HAP-1 (cell line): ENCODE measurements at regions not wholly inside any gene's neighbourhood (a gene's known extent, or its start where the extent isn't known, plus 50 kb on each side); places are given as distances from the start of the nearest gene placed in this dataset.

ENCODE experiments used
- DNase-seq, 2 experiments: peaks; one replicate each; pipeline ENCODE4 v3.0.0-alpha.2; 2016 to 2020; ENCODE audit warnings: low spot score in 2 of 2
- H3K27me3 ChIP-seq: fragments of 250-450 bp; sonication (Bioruptor Pico); 2 replicates; pipeline ENCODE4 v1.5.1; 2020; ENCODE audit warnings: low read depth, mild to moderate bottlenecking, moderate library complexity
- H3K36me3 ChIP-seq: fragments of 250-450 bp; sonication (Bioruptor Pico); replicated peaks from 2 replicates; pipeline ENCODE4 v1.5.1; 2020; ENCODE audit warnings: mild to moderate bottlenecking
- H3K4me1 ChIP-seq: fragments of 250-450 bp; sonication (Bioruptor Pico); 2 replicates; pipeline ENCODE4 v1.5.1; 2020; ENCODE audit warnings: mild to moderate bottlenecking
- H3K4me3 ChIP-seq: fragments of 250-450 bp; sonication (Bioruptor Pico); 2 replicates; pipeline ENCODE4 v1.5.1; 2020; ENCODE audit warnings: mild to moderate bottlenecking, moderate library complexity
- H3K9me3 ChIP-seq: fragments of 250-450 bp; sonication (Bioruptor Pico); 2 replicates; pipeline ENCODE4 v1.5.1; 2020; ENCODE audit warnings: mild to moderate bottlenecking, moderate library complexity
- in situ Hi-C: fragments of 300-500 bp; cut with MboI; formaldehyde crosslinking; loops from 3 replicates; pipeline ENCODE4 v1.14.3; 2020; ENCODE audit warnings: low sequenced_read_pairs, inconsistent platforms, mixed read lengths

GRCh38 chr1:90198616-90199332 is 203.9 kb downstream of the ZNF326 start:
- in situ Hi-C loops: no loop called here
- no peaks in the 10 kb centered on the region for H3K4me1 ChIP-seq

GRCh38 chr1:90193116-90193515 is 198.2 kb downstream of the ZNF326 start:
- Histone ChIP-seq H3K4me3 (no peak overlapping the region), H3K27me3 (no peaks in the 10 kb centered on the region; the same call in 1 of the 2 replicates), H3K9me3 (no peaks in the 10 kb centered on the region), H3K4me1 (no peaks in the 10 kb centered on the region), H3K36me3 (no peaks in the 10 kb centered on the region)
- in situ Hi-C loops: no loop called here
- DNase-seq: no peak

More at GRCh38 chr1:90198616-90199332, 203.9 kb downstream of the ZNF326 start:
- Histone ChIP-seq H3K9me3 (no peaks in the 10 kb centered on the region), H3K4me3 (no peak overlapping the region), H3K36me3 (no peaks in the 10 kb centered on the region), H3K27me3 (no peaks in the 10 kb centered on the region; the same call in 1 of the 2 replicates)
- no peak for DNase-seq

- Histone ChIP-seq H3K9me3 (no peaks in the 10 kb centered on the region), H3K36me3 (no peaks in the 10 kb centered on the region), H3K4me1 (no peaks in the 10 kb centered on the region), H3K27me3 (peaks cover 3% of the 10 kb centered on the region), H3K4me3 (no peak overlapping the region)
- in situ Hi-C loops: no loop called here
- no peak for DNase-seq
Observed at GRCh38 chr1:90192408-90192807, 197.5 kb downstream of the ZNF326 start.

GRCh38 chr1:90190523-90190922 is 195.6 kb downstream of the ZNF326 start:
- H3K36me3 ChIP-seq: no peaks in the 10 kb centered on the region
- in situ Hi-C loops: no loop called here
- H3K4me3 ChIP-seq: no peak overlapping the region
- no peaks in the 10 kb centered on the region for H3K9me3 ChIP-seq
- DNase-seq: no peak
- H3K4me1 ChIP-seq: no peaks in the 10 kb centered on the region
- H3K27me3 ChIP-seq: peaks cover 6% of the 10 kb centered on the region

- Histone ChIP-seq H3K36me3 (no peaks in the 10 kb centered on the region), H3K27me3 (peaks cover 6% of the 10 kb centered on the region), H3K4me3 (no peak overlapping the region), H3K9me3 (no peaks in the 10 kb centered on the region), H3K4me1 (no peaks in the 10 kb centered on the region)
- DNase-seq: no peak
- in situ Hi-C loops: no loop called here
Observed at GRCh38 chr1:90189889-90190288, 195.0 kb downstream of the ZNF326 start.

GRCh38 chr1:90187323-90187585 is 192.3 kb downstream of the ZNF326 start:
- Histone ChIP-seq H3K4me3 (no peak overlapping the region), H3K27me3 (peaks cover 12% of the 10 kb centered on the region), H3K36me3 (no peaks in the 10 kb centered on the region), H3K9me3 (no peaks in the 10 kb centered on the region), H3K4me1 (no peaks in the 10 kb centered on the region)
- in situ Hi-C loops: no loop called here
- DNase-seq: no peak

- in situ Hi-C loops: no loop called here
- no peak for DNase-seq
- no peaks in the 10 kb centered on the region for H3K36me3 ChIP-seq
- H3K4me1 ChIP-seq: no peaks in the 10 kb centered on the region
- no peak overlapping the region for H3K4me3 ChIP-seq
- peaks cover 13% of the 10 kb centered on the region for H3K27me3 ChIP-seq
- H3K9me3 ChIP-seq: no peaks in the 10 kb centered on the region
Observed at GRCh38 chr1:90186506-90187322, 191.8 kb downstream of the ZNF326 start.

- Histone ChIP-seq H3K4me3 (no peak overlapping the region), H3K4me1 (no peaks in the 10 kb centered on the region), H3K27me3 (peaks cover 5% of the 10 kb centered on the region), H3K9me3 (no peaks in the 10 kb centered on the region), H3K36me3 (no peaks in the 10 kb centered on the region)
- in situ Hi-C loops: no loop called here
- no peak for DNase-seq
Observed at GRCh38 chr1:90176530-90176929, 181.6 kb downstream of the ZNF326 start.

GRCh38 chr1:90175490-90176167 is 180.7 kb downstream of the ZNF326 start:
- Histone ChIP-seq H3K4me1 (no peaks in the 10 kb centered on the region), H3K9me3 (no peaks in the 10 kb centered on the region), H3K36me3 (no peaks in the 10 kb centered on the region), H3K27me3 (peaks cover 4% of the 10 kb centered on the region; the same call in 1 of the 2 replicates), H3K4me3 (no peak overlapping the region)
- in situ Hi-C loops: no loop called here
- no peak for DNase-seq

GRCh38 chr1:90174246-90174645 is 179.3 kb downstream of the ZNF326 start:
- no peaks in the 10 kb centered on the region for H3K4me1 ChIP-seq
- DNase-seq: no peak
- no peaks in the 10 kb centered on the region for H3K36me3 ChIP-seq
- H3K9me3 ChIP-seq: no peaks in the 10 kb centered on the region
- in situ Hi-C loops: no loop called here
- H3K4me3 ChIP-seq: no peak overlapping the region
- peaks cover 4% of the 10 kb centered on the region; the same call in 1 of the 2 replicates for H3K27me3 ChIP-seq

GRCh38 chr1:90162216-90162615 is 167.3 kb downstream of the ZNF326 start:
- Histone ChIP-seq H3K4me1 (no peaks in the 10 kb centered on the region), H3K27me3 (peaks cover 23% of the 10 kb centered on the region), H3K4me3 (no peak overlapping the region), H3K36me3 (no peaks in the 10 kb centered on the region), H3K9me3 (no peaks in the 10 kb centered on the region)
- in situ Hi-C loops: no loop called here
- DNase-seq: no peak

- DNase-seq: no peak
- H3K36me3 ChIP-seq: no peaks in the 10 kb centered on the region
- no peaks in the 10 kb centered on the region for H3K9me3 ChIP-seq
- peaks cover 23% of the 10 kb centered on the region for H3K27me3 ChIP-seq
- in situ Hi-C loops: no loop called here
- no peak overlapping the region for H3K4me3 ChIP-seq
- no peaks in the 10 kb centered on the region for H3K4me1 ChIP-seq
Observed at GRCh38 chr1:90161625-90162024, 166.7 kb downstream of the ZNF326 start.

- in situ Hi-C loops: no loop called here
Observed at GRCh38 chr1:90155721-90156487, 161.0 kb downstream of the ZNF326 start.

More at GRCh38 chr1:90155721-90156487, 161.0 kb downstream of the ZNF326 start:
- DNase-seq: no peak
- peaks cover 19% of the 10 kb centered on the region for H3K27me3 ChIP-seq
- H3K4me1 ChIP-seq: no peaks in the 10 kb centered on the region
- no peaks in the 10 kb centered on the region for H3K9me3 ChIP-seq
- H3K36me3 ChIP-seq: no peaks in the 10 kb centered on the region
- no peak overlapping the region for H3K4me3 ChIP-seq
